H9 (cell line): ENCODE measurements at regions not wholly inside any gene's neighbourhood (a gene's known extent, or its start where the extent isn't known, plus 50 kb on each side); places are given as distances from the start of the nearest gene placed in this dataset.

Experiments used
- DNase-seq: peaks from one replicate; pipeline ENCODE4 v3.0.0-alpha.2; 2017
- H2AFZ ChIP-seq: one replicate; pipeline ENCODE4 v1.6.1; 2013; ENCODE audit warnings: mild to moderate bottlenecking, low read length, control low read depth, moderate library complexity
- H2AK5ac ChIP-seq: 2 replicates; pipeline ENCODE4 v1.6.1; 2013; ENCODE audit warnings: low read length, control low read depth, mixed read lengths; ENCODE audit not compliant: insufficient read length
- H2BK120ac ChIP-seq: one replicate; pipeline ENCODE4 v1.6.1; 2013; ENCODE audit warnings: low read depth, mild to moderate bottlenecking, low read length, control low read depth, inconsistent platforms; ENCODE audit not compliant: poor library complexity, severe bottlenecking
- H2BK12ac ChIP-seq: 2 replicates; pipeline ENCODE4 v1.6.1; 2013; ENCODE audit warnings: low read length, control low read depth, mixed read lengths, low read depth; ENCODE audit not compliant: insufficient read length
- H2BK15ac ChIP-seq: 2 replicates; pipeline ENCODE4 v1.6.1; 2013; ENCODE audit warnings: low read depth, low read length, control low read depth
- H2BK20ac ChIP-seq: one replicate; pipeline ENCODE4 v1.6.1; 2013; ENCODE audit warnings: low read depth, mild to moderate bottlenecking, low read length, control low read depth, inconsistent platforms; ENCODE audit not compliant: poor library complexity, severe bottlenecking
- H2BK5ac ChIP-seq: 2 replicates; pipeline ENCODE4 v1.6.1; 2013; ENCODE audit warnings: low read length, control low read depth, mixed read lengths; ENCODE audit not compliant: insufficient read length
- H3K14ac ChIP-seq: 2 replicates; pipeline ENCODE4 v1.6.1; 2013; ENCODE audit warnings: low read length, control low read depth; ENCODE audit not compliant: insufficient read depth
- H3K18ac ChIP-seq: 2 replicates; pipeline ENCODE4 v1.6.1; 2013; ENCODE audit warnings: low read depth, mild to moderate bottlenecking, mixed read lengths, low read length, control low read depth; ENCODE audit not compliant: insufficient read length
- H3K23ac ChIP-seq: 2 replicates; pipeline ENCODE4 v1.6.1; 2013; ENCODE audit warnings: low read length, control low read depth, mixed read lengths, low read depth; ENCODE audit not compliant: insufficient read length
- H3K23me2 ChIP-seq: 2 replicates; pipeline ENCODE4 v1.6.1; 2013; ENCODE audit warnings: low read depth, mild to moderate bottlenecking, mixed read lengths, low read length, control low read depth; ENCODE audit not compliant: insufficient read length, poor library complexity, severe bottlenecking
- H3K27ac ChIP-seq: 2 replicates; pipeline ENCODE4 v1.5.1; 2013; ENCODE audit warnings: low read length, control low read depth, mixed read lengths, low read depth; ENCODE audit not compliant: insufficient read length
- H3K27me3 ChIP-seq: 2 replicates; pipeline ENCODE4 v1.6.1; 2013; ENCODE audit warnings: low read length, control low read depth, inconsistent platforms; ENCODE audit not compliant: insufficient read depth
- H3K4ac ChIP-seq: 2 replicates; pipeline ENCODE4 v1.6.1; 2013; ENCODE audit warnings: low read depth, mild to moderate bottlenecking, control low read depth, inconsistent platforms, low read length, moderate library complexity
- H3K4me1 ChIP-seq: 2 replicates; pipeline ENCODE4 v1.6.1; 2013; ENCODE audit warnings: low read length, control low read depth, inconsistent platforms; ENCODE audit not compliant: insufficient read depth
- H3K4me2 ChIP-seq: 2 replicates; pipeline ENCODE4 v1.6.1; 2013; ENCODE audit warnings: low read length, control low read depth, mixed read lengths; ENCODE audit not compliant: insufficient read length, insufficient read depth
- H3K56ac ChIP-seq: 2 replicates; pipeline ENCODE4 v1.6.1; 2013; ENCODE audit warnings: low read depth, mild to moderate bottlenecking, mixed read lengths, low read length, control low read depth; ENCODE audit not compliant: insufficient read length
- H3K79me1 ChIP-seq: 2 replicates; pipeline ENCODE4 v1.6.1; 2013; ENCODE audit warnings: low read depth, mild to moderate bottlenecking, moderate library complexity, low read length, control low read depth, inconsistent platforms; ENCODE audit not compliant: insufficient read depth, poor library complexity, severe bottlenecking
- H3K79me2 ChIP-seq: 2 replicates; pipeline ENCODE4 v1.6.1; 2013; ENCODE audit warnings: low read length, control low read depth, inconsistent platforms; ENCODE audit not compliant: insufficient read depth
- H3K9ac ChIP-seq: 2 replicates; pipeline ENCODE4 v1.6.1; 2013; ENCODE audit warnings: low read length, control low read depth, mixed read lengths; ENCODE audit not compliant: insufficient read length; ENCODE audit errors: extremely low read depth
- H3K9me3 ChIP-seq: one replicate; pipeline ENCODE4 v1.6.1; 2013; ENCODE audit warnings: low read depth, low read length, inconsistent platforms; ENCODE audit not compliant: control insufficient read depth
- H3T11ph ChIP-seq: one replicate; pipeline ENCODE4 v1.6.1; 2013; ENCODE audit warnings: mild to moderate bottlenecking, low read length, control low read depth, inconsistent platforms
- H4K20me1 ChIP-seq: one replicate; pipeline ENCODE4 v1.6.1; 2013; ENCODE audit not compliant: control insufficient read depth, insufficient read length, insufficient read depth
- H4K5ac ChIP-seq: 2 replicates; pipeline ENCODE4 v1.6.1; 2013; ENCODE audit warnings: low read depth, mild to moderate bottlenecking, mixed read lengths, low read length, control low read depth; ENCODE audit not compliant: insufficient read length
- H4K8ac ChIP-seq: replicated peaks from 2 replicates; pipeline ENCODE4 v1.6.1; 2013; ENCODE audit warnings: low read length, control low read depth, mixed read lengths, low read depth; ENCODE audit not compliant: insufficient read length
- H4K91ac ChIP-seq: 2 replicates; pipeline ENCODE4 v1.6.1; 2013; ENCODE audit warnings: low read depth, mild to moderate bottlenecking, moderate library complexity, mixed read lengths, low read length, control low read depth; ENCODE audit not compliant: insufficient read length
- H3K27ac Mint-ChIP-seq, 3 experiments: 2 replicates in 2 of 3; 3 replicates in 1 of 3; pipeline ENCODE4 v1.8.0; 2020 to 2021; ENCODE audit warnings: mixed read lengths in 3 of 3, mild to moderate bottlenecking in 1 of 3, moderate library complexity in 1 of 3
- H3K27me3 Mint-ChIP-seq: 2 replicates; pipeline ENCODE4 v1.8.0; 2021; ENCODE audit warnings: low read depth, mild to moderate bottlenecking, moderate library complexity, mixed read lengths
- H3K36me3 Mint-ChIP-seq, 3 experiments: 2 replicates in 2 of 3; 3 replicates in 1 of 3; pipeline ENCODE4 v1.8.0; 2020 to 2021; ENCODE audit warnings: low read depth in 3 of 3, mixed read lengths in 3 of 3; ENCODE audit not compliant: insufficient read depth in 1 of 3
- H3K4me1 Mint-ChIP-seq, 2 experiments: 2 replicates each; pipeline ENCODE4 v1.8.0; 2020; ENCODE audit warnings: mixed read lengths in 2 of 2
- H3K4me3 Mint-ChIP-seq, 2 experiments: 2 replicates in 1 of 2; 3 replicates in 1 of 2; pipeline ENCODE4 v1.8.0; 2020 to 2021; ENCODE audit warnings: mild to moderate bottlenecking in 2 of 2, mixed read lengths in 2 of 2, moderate library complexity in 1 of 2
- H3K9me3 Mint-ChIP-seq, 2 experiments: 2 replicates in 1 of 2; 3 replicates in 1 of 2; pipeline ENCODE4 v1.8.0; 2020; ENCODE audit warnings: mild to moderate bottlenecking in 2 of 2, mixed read lengths in 2 of 2, moderate library complexity in 1 of 2
- WGBS: extraction: QIAGEN DNeasy Blood & Tissue Kit; methylation state at CpG from one replicate; pipeline ENCODE4 v1.1.7; 2013; ENCODE audit warnings: missing lambda C conversion rate, low lambda C conversion rate, mixed read lengths; ENCODE audit not compliant: insufficient read length; ENCODE audit errors: extremely low coverage; 5-methylcytosine and 5-hydroxymethylcytosine counted together
- TF ChIP-seq, protein P1 (sequence below): fragments of 200-600 bp; sonication (generic); conservative IDR thresholded peaks from 3 replicates; pipeline ENCODE4 v1.8.0; 2021; ENCODE audit warnings: antibody characterized with exemption, mild to moderate bottlenecking

DNA sequence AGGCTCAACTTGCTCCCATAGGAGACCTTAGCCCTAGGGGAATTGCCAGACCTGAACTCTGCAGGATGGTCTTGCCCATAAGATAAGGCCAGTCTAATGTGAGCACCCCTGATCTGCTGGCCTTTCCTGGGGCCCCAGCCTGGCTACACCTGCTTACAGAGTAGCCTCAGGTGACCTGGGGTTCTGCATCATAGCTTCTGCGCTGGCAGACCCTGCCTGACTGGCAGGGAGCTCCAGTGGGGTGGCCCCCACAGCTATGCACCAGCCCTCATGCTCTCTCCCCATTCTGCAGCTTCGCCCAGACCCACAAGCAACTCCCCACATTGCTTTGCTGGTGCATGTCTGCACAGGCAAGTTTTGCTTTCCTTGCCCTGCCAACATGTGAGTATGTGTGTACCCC lies 371.3 kb upstream of the CLEC14A start:
- Histone ChIP-seq H3T11ph (no peak overlapping the region), H3K4me1 (no peaks in the 10 kb centered on the region), H3K23me2 (no peaks in the 10 kb centered on the region), H3K79me2 (no peaks in the 10 kb centered on the region), H4K5ac (no peak overlapping the region), H3K23ac (no peak overlapping the region), H3K27me3 (no peaks in the 10 kb centered on the region), H3K9me3 (peaks cover 5% of the 10 kb centered on the region), H3K4me2 (no peak overlapping the region), H3K4ac (no peak overlapping the region), H2BK20ac (no peak overlapping the region), H3K18ac (no peak overlapping the region), H3K9ac (no peak overlapping the region), H2AFZ (no peak overlapping the region), H3K14ac (no peak overlapping the region), H3K79me1 (no peaks in the 10 kb centered on the region), H3K27ac (no peak overlapping the region), H4K8ac (no peak overlapping the region), H3K56ac (no peak overlapping the region), H2BK5ac (no peak overlapping the region), H2AK5ac (no peak overlapping the region), H4K20me1 (no peaks in the 10 kb centered on the region), H2BK12ac (no peak overlapping the region), H4K91ac (no peak overlapping the region), H2BK120ac (no peak overlapping the region), H2BK15ac (no peak overlapping the region)
- no peak overlapping the region for H3K4me3 Mint-ChIP-seq
- H3K9me3 Mint-ChIP-seq, result peaks cover 39 to 52% of the 10 kb centered on the region in 2 experiments
- H3K36me3 Mint-ChIP-seq, result peaks cover 30 to 34% (median 33%) of the 10 kb centered on the region in 3 experiments
- peaks cover 2% of the 10 kb centered on the region; the same call in 1 of the 2 replicates for H3K27me3 Mint-ChIP-seq
- peaks cover 6 to 10% of the 10 kb centered on the region in 2 experiments; a peak in 3 of 4 replicates for H3K4me1 Mint-ChIP-seq
- no peak overlapping the region for H3K27ac Mint-ChIP-seq
- WGBS, result no CpG with 5 or more reads among the region's 2 CpGs
- no peak for DNase-seq
- TF ChIP-seq, protein P1, sequence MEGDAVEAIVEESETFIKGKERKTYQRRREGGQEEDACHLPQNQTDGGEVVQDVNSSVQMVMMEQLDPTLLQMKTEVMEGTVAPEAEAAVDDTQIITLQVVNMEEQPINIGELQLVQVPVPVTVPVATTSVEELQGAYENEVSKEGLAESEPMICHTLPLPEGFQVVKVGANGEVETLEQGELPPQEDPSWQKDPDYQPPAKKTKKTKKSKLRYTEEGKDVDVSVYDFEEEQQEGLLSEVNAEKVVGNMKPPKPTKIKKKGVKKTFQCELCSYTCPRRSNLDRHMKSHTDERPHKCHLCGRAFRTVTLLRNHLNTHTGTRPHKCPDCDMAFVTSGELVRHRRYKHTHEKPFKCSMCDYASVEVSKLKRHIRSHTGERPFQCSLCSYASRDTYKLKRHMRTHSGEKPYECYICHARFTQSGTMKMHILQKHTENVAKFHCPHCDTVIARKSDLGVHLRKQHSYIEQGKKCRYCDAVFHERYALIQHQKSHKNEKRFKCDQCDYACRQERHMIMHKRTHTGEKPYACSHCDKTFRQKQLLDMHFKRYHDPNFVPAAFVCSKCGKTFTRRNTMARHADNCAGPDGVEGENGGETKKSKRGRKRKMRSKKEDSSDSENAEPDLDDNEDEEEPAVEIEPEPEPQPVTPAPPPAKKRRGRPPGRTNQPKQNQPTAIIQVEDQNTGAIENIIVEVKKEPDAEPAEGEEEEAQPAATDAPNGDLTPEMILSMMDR, result no peak
